Choroid plexus epithelial cell (primary cell): ENCODE measurements at regions not wholly inside any gene's neighbourhood (a gene's known extent, or its start where the extent isn't known, plus 50 kb on each side); places are given as distances from the start of the nearest gene placed in this dataset.

Experiments used
- DNase-seq: peaks from one replicate; pipeline ENCODE4 v3.0.0-alpha.2; 2010; ENCODE audit warnings: low read depth
- H3K4me3 ChIP-seq: 2 replicates; pipeline ENCODE4 v1.5.1; 2011; ENCODE audit warnings: low read depth, mild to moderate bottlenecking, control low read depth, low read length, moderate library complexity
- TF ChIP-seq, protein P1 (sequence below): conservative IDR thresholded peaks from 2 replicates; pipeline ENCODE4 v1.5.1; 2011; ENCODE audit warnings: low read depth, mild to moderate bottlenecking, control low read depth, inconsistent platforms, low read length, moderate library complexity

DNA sequence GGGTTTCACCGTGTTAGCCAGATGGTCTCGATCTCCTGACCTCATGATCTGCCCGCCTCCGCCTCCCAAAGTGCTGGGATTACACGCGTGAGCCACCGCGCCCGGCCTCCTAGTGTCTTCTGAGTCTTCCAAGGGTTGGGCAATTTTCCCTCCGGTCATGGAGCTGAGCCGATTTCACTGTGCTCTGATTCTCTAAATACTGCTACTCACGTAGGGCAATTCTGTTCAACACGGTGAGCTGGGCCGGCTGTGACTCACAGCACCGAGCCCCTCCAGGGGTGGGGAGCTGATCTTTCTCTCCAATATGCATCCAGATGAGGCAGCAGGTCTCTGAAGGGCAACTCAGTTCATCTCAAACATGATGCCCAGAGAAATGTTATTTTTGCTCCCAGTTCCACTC is 71.6 kb upstream of the CD93 start:
- TF ChIP-seq, protein P1, sequence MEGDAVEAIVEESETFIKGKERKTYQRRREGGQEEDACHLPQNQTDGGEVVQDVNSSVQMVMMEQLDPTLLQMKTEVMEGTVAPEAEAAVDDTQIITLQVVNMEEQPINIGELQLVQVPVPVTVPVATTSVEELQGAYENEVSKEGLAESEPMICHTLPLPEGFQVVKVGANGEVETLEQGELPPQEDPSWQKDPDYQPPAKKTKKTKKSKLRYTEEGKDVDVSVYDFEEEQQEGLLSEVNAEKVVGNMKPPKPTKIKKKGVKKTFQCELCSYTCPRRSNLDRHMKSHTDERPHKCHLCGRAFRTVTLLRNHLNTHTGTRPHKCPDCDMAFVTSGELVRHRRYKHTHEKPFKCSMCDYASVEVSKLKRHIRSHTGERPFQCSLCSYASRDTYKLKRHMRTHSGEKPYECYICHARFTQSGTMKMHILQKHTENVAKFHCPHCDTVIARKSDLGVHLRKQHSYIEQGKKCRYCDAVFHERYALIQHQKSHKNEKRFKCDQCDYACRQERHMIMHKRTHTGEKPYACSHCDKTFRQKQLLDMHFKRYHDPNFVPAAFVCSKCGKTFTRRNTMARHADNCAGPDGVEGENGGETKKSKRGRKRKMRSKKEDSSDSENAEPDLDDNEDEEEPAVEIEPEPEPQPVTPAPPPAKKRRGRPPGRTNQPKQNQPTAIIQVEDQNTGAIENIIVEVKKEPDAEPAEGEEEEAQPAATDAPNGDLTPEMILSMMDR: no peak
- H3K4me3 ChIP-seq: no peak overlapping the region
- DNase-seq: no peak

DNA sequence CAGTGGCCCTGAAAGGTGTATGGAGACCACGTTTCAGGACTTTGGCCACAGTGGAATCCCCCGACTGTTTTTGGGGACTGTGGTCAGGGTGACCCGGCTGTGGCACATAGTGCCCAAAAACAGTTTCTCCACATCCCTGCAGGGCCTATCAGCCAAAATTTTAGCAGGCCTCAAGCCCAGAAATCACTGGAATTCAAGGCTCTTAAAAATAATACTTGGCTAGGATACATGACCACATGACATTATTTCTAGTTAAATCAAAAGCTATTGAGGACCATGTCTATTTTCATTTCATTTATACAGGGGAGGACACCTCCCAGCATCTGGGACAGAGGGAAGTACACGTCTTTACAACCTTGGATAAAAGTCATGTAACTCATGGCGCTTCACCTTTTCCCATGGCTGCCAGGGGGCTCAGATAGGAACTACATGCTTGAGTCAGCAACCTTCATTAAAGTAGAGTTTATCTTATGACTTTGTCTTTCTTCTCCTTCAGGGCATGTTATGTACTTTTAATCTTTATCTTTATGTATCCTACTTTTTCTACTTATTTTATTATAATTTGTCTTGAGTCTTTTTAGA is 70.8 kb upstream of the CD93 start:
- H3K4me3 ChIP-seq: no peak overlapping the region
- TF ChIP-seq, protein P1: no peak
- no peak for DNase-seq

DNA sequence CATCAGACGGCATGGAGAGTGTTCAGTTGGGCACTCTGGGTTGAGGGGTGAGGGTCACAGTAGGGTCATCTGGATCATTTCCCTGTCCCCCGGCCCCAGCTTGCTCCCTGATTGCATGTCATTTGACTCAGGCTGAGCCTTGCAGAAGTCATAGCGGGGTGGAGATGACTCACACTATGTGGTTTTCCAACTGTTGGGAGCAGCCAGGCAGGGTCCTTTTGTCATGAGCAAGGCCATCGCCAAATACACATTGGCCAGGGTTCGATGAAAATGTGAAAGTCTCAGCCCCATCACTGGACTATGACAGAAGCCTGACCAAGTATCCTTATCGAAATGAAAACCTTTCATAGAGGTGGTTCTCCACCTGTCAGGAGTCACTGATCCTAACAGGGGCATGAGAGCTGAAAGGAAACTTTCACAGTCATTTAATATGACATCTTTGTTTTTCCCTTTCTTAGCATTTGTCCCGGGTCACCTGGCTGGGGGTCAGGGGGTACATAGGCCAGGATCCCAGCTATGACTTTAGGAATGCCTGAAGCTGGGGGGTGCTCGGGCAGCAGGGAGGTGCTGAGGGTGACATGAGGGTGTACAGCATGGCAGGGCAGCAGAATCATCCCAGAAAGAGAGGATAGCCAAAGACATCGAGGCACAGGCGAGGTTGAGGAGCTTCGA is 70.2 kb upstream of the CD93 start:
- peak; percentile 64 for DNase-seq
- TF ChIP-seq, protein P1: no peak
- H3K4me3 ChIP-seq: no peak overlapping the region

DNA sequence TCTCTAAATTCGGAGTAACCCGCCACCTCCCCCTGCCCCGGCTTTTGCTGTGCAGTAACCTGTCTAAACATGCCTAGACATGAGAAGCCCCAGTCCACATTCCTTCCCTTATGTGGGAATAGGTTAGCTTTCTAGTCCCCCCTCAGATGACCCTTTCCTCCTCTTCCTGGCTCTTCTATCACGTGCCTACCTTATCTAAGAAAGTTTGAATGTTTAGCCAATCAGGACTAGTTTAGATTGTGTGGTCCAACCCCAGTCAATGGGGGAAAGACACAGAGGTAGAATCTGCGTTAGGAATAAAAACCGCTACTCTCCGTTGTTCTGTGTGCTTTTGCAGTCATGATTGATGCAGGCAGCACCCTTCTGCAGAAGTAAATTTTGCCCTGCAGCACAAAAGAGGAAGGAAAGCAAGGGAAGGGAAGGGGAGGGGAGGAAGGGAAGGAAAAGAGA is 69.0 kb upstream of the CD93 start:
- TF ChIP-seq, protein P1: no peak
- no peak overlapping the region for H3K4me3 ChIP-seq
- no peak for DNase-seq

DNA sequence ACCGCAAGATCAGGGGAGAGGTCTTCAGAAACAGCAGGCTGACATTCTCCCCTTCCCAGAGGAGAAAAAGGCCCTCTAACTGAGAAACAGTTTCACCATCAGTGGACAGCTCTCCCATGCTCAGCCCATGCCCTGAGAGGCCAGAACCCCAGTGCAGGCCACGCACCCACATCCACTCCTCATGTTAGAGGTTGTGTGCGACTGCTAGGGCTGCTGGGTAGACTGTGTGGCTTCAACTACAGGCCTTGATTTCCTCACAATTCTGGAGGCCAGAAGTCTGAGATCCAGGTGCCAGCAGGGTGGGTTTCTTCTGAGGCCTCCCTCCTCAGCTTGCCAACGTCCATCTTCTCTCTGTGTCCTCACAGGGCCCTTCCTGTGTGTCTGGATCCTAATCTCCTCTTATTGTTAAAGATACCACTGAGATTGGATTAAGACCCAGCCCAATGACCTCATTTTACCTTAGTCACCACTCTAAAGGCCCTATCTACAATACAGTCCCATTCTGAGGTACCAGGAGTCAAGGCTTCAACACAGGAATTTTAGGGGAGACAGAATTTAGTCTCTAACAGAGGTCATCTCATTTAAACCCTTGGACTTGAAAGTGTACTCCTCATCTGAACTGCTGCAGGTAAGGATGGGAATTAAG is 67.7 kb upstream of the CD93 start:
- no peak overlapping the region for H3K4me3 ChIP-seq
- no peak for DNase-seq
- TF ChIP-seq, protein P1: no peak

DNA sequence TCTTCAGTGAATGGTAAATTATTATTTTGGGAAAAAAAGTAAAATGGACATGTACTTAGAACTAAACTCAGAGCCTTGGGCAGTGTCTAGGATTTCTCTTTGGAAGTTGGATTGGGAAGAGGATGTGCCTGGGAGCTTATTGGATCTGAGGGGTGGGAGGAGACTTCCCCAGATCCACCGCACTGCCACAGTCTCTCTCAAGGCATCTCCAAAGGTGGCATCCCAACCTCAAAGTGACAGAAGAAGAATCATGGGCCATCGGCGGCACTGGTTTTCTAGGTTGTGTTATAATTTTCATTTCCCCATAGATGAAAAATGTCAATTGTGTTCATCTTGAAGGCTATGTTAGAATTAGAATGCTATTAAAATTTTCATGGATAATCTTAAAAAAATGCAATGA is 66.8 kb upstream of the CD93 start:
- H3K4me3 ChIP-seq: no peak overlapping the region
- TF ChIP-seq, protein P1: no peak
- DNase-seq: no peak

DNA sequence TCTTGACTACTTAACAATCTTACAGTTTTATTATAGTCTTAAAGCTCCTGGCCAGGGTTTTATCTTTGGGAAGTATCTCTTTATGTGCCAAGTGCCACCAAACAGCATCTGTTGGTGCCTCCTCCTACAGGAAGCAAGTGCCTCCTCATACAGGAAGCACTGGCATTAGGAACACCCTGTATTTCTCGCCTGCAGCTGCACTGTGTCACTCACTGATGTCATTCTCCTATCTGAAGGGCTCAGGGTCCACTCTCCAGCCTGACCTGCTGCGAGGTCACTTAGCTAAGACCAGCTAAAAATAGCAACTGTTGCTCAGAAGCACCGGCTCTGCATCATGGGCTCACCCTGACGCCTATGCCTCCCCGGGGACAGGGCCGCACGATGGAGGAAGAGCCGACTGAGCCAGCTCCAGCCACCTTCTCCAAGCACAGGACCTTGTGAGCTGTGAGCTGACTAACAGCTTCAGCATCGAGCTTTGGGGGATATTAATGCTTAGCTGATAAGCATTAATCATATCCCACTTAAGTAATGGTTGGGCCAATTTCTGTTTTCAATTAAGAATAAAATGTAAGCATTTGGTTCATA is 66.3 kb upstream of the CD93 start:
- peak; percentile 82 for DNase-seq
- no peak overlapping the region for H3K4me3 ChIP-seq
- TF ChIP-seq, protein P1: no peak
